CD4-positive, alpha-beta T cell treated with Interleukin-15 for 4 hours (primary cell): ENCODE measurements at regions not wholly inside any gene's neighbourhood (a gene's known extent, or its start where the extent isn't known, plus 50 kb on each side); places are given as distances from the start of the nearest gene placed in this dataset.
A peak's percentile ranks its signal among the peaks of the same experiment; 100 is the strongest.

Experiments used
- DNase-seq: peaks from one replicate; pipeline ENCODE4 v3.0.0-alpha.2; 2020; ENCODE audit warnings: low spot score

- no peak for DNase-seq
These were observed 98.1 kb upstream of the YPEL5 start for GRCh38 chr2:30048636-30049175.

- DNase-seq: no peak
These were observed 91.3 kb upstream of the YPEL5 start for GRCh38 chr2:30055548-30055947.

GRCh38 chr2:30060562-30060961 is 86.2 kb upstream of the YPEL5 start:
- DNase-seq: no peak

GRCh38 chr2:30068067-30068466 is 78.7 kb upstream of the YPEL5 start:
- no peak for DNase-seq

- peak; percentile 51 for DNase-seq
These were observed 74.5 kb upstream of the YPEL5 start for GRCh38 chr2:30072250-30072842.

- no peak for DNase-seq
These were observed 73.3 kb upstream of the YPEL5 start for GRCh38 chr2:30073523-30073922.

GRCh38 chr2:30074023-30074422 is 72.8 kb upstream of the YPEL5 start:
- DNase-seq: no peak

GRCh38 chr2:30078521-30078920 is 68.3 kb upstream of the YPEL5 start:
- DNase-seq: no peak

GRCh38 chr2:30084915-30085314 is 61.9 kb upstream of the YPEL5 start:
- DNase-seq: no peak

GRCh38 chr2:30089171-30089570 is 57.6 kb upstream of the YPEL5 start:
- no peak for DNase-seq

GRCh38 chr2:30095402-30095801 is 51.4 kb upstream of the YPEL5 start:
- DNase-seq: no peak

GRCh38 chr2:30096451-30096850 is 50.4 kb upstream of the YPEL5 start:
- no peak for DNase-seq
